CD1c-positive myeloid dendritic cell (primary cell): ENCODE measurements at regions not wholly inside any gene's neighbourhood (a gene's known extent, or its start where the extent isn't known, plus 50 kb on each side); places are given as distances from the start of the nearest gene placed in this dataset.

Experiments used
- DNase-seq: peaks from one replicate; pipeline ENCODE4 v3.0.0-alpha.2; 2016; ENCODE audit errors: extremely low spot score

DNA sequence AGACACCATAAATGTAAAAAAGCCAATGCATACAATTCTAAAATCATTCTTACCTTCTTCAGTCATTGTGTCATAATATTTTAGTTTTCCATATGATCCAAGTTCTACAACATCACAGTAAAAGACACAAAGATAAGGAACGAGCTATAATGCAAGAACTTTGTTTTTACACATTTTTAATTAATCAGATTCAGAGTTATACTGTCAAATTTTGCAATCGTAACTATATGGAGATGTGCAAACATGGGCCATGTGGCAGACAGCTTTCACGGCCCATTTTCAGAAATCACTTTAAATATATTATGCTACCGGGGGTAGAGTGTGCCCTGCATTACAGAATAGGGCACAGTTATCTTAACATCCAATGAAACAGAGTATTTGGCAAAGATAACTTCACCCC, 188.4 kb downstream of the ACER2 start:
- no peak for DNase-seq

DNA sequence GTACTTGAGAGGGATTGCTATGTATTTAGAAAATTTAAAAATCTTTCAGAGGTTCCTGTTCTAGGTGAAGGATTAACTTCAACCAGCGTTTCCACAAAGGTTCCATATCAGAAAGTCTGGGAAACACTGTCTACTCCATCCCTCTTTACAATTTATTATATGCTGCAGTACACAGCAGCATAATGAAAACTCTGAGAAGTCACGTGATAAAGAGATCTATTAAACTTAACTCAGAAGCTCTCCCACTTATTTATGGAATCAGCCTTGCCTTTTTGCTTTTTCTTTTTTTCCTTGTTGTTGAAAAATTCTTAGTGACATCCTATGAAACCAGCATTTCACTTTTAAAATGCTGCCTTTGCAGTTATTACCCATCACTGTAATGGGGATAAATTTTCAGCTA, 186.2 kb downstream of the ACER2 start:
- no peak for DNase-seq

DNA sequence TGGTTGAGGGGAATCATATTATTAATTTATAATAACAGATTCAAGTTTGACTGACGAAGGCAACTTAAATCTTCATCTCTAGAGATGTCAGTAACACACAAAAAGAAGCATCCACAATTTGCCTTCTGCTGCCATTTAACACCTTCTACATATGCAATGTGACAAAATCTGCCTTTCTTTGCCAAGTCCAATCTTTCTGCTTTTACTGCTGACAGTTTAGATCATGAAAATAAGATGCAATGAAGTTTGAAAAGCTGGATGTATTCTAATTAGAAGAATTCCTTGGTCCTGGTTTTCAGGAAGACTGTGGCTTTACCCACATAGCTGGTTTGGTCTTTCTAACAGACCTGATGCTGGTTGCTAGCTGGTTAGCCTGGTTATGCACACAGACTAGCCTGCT, 178.9 kb downstream of the ACER2 start:
- DNase-seq: no peak

DNA sequence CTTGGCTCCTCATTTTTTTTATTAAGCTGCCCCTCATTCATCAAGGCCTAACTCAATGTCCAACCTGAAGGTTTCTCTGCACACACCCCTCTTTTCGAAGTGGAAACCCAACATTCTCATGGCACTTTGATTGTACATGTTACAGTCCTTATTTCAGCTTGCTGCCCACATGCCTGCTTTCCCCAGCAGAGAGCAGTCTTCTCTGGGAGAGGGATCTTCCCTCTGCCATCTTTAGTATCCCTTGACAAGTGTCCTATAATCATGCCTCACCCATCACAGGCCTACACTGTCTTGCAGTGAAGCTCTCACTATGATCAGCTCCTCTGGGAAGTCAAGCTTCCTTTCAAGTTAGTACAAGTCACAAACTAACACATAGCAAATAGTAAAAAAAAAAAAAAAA, 175.1 kb downstream of the ACER2 start:
- DNase-seq: no peak

DNA sequence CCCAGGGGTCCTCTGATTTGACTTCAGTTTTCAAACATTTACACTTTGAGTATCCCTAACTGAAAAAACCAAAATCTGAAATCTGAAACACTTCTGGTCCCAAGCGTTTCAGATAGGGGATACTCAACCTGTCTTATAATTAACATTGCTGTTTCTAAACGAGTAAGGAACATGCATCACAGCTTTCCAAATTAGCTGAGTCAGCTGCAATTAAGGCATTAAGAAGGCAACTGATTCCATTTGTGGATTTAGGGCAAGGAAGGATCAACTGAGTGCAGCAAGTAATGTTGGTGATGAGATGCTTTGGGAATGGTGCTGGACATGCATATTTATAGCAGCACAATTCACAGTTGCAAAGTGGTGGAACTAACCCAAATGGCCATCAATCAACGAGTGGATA, 168.6 kb downstream of the ACER2 start:
- no peak for DNase-seq

DNA sequence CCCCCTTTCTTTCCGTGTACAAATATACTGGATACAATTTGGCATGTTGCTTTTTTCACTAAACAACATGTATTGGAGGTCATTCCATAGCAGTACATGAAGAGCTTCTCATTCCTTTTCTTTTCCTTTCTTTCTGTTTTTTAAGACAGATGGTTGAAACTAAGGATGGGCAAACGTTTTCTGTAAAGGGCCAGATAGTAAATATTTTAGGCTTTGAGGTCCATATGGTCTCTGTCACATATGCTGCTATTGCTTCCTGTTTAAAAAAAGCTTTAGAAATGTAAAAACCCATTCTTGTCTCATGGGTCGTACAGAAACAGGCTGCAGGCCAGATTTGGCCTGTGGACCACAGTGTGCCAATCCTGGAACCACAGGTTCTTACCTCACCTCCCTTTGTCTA, 160.1 kb downstream of the ACER2 start:
- DNase-seq: no peak

DNA sequence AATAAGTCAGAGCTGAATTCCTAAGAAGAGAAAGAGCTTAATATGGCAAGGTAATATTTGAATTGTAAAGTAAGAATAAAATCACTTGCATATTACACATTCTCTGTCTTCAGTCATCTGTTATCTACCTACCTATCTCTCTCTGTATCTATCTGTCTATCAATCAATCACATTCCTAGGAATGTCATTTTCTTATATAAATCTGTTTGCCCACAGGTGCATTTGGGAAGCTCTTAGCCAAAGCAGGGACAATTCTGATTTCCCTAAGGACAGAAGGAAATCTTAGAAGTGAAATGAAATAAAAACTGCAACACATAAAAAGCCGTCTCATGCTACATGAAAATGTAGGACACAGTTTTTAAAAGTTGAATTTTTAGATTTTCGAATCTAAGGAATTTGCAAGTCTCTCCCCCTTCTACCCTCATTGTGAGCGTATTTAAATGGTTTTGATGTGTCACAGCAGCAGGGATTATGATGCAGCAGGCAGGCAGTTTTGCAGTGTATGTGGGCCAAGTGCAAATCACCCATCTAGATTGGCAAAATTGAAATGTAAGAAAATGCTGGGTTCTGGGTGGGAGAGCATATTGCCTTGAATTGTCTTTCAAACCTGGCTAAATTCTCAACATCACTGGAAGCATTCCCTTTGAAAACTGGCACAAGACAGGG, 155.7 kb downstream of the ACER2 start:
- no peak for DNase-seq

DNA sequence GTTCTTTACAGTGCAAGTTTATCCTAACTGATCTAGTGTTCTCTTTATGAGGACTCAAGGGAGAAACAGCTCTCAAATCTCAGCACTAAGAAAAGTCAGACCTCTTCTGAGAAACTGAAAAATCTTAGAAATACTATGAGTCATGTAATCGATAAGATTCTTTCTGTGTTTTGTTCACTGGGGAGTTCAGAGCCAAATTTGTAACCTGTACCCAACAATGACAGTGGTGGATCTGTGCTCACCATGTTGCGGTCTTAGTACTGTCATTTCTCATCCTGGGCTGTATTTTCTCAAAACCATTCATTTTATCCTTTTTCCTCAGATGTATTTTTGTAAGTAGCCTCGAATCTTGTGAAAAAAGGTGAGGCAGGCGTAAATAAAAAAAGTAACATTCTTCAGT, 146.4 kb downstream of the ACER2 start:
- DNase-seq: no peak

DNA sequence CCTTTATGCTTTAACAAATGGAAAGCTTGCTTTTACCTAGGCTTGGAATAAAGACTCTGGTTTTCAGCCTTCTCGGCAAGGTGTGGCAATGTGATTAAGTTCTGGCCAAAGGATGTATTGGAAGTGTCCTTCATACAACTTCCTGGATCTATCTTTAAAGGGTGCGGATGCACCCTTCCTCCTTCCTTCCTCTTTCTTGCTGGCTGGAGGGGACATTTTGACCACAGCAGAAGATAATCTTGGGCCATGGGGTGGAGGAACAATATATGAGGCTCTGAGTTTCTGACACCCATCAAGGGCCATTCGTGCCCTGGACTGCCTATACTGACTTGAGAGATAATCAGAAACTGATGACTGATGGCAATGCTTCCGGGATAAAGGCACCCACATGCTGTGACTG, 145.7 kb downstream of the ACER2 start:
- no peak for DNase-seq

DNA sequence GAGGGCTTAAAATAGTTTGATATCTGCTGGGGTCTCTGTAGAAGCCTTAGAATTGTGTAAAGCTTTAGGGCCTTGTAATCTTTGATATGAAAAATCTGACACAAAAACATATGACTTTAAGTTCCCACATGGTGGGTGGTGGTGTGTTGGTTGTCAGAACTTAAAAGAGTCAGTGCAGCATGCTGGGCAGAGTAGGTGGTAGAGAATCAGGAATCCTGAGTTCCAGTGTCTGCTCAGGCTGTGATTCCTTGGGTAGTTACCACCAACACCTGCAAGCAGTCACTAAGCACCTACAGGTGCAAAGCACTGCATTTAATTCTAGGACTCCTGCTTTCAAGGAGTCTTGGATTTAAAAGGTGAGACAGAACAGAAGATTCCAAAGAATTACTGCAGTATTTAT, 144.6 kb downstream of the ACER2 start:
- no peak for DNase-seq

DNA sequence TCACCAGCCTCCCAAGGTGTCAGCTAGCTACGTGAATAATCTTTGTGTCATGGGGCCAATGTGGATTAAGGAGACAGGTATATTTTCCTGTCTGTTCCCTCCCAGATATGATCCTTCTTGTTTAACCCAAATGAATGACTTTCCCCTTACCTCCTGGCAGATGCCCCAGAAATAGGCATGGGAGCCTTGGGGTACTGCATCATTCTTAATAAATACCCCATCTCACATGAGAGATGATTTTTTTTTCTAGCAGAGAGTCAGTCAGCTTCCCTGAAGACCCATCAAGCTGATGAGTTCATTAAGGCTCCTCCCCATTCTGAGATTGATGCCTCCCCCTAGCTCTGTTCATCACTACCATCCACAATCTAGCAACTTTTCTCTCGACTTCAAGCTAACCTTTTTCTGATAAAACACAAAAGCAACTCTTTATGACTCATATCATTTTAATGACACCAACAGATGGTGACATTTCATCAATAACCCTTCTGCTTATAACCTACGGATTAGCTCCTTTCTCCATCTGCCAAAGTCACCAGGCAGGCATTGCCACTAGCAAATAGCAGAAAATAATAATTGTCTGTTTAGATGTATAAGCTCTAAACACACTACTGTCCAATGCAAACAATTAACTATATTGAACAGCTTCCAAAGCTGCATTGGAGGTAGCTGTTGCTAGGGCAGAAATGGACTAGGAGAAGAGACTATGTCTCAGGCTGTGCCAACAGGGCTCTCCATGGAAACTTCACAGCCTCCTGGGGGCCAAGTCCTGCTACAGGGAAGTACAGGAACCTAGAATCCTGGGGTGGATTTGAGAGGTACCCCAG, 143.7 kb downstream of the ACER2 start:
- no peak for DNase-seq

DNA sequence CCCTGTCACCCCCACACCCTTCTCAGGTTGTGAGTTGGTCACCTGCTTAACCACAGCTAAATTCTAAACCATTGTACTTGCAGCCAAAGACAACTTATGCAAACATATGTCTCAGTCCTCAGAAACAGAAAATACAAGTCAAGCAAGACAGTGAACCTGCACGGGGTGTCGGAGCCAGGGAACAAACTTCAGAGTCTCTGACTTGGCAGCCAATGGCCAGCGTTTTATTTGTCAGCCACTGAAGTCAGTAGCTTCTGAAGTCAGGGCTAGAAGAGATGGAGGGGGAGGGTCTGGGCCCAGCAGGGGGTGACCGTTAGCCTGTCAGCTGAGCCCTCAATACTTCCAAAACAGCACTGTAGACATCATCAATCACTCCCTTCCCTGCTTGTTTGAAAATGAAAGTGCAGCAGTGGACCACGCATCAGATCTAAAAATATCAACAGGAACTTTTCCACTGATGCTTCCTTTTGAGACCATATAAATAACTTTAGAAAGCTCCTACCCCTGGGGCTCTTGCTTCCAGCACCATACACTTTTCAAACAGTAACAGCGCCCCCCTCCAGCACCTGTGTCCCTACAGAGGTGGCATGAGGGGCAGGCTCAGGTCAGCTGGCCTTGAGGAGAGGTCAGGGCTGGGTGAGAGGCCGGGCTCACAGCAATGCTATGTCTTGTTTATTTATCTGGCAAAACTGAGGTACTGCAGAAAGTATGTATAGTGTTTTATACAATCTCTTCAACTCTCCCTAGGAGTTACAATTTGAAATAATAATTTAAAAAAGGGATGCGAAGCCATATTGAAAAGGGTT, 142.5 kb downstream of the ACER2 start:
- no peak for DNase-seq

DNA sequence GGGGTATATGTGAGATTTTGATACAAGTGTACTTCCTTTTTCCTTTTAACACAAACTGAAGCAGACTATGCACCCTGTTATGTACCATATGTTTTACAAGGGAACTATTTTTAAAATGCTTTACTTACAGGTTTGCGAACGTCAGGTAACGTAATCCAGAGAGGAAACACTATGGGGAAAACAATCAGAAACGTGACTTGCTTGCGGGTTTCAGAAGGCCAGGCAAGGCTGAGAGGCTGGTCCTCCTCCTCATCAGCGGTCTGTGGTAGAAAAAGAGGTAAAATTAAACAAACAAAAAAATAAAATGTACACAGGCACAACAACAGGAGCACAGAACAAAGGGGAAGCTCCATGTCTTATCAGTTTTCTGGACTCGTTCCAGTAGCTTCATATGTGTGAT, 141.2 kb downstream of the ACER2 start:
- no peak for DNase-seq

DNA sequence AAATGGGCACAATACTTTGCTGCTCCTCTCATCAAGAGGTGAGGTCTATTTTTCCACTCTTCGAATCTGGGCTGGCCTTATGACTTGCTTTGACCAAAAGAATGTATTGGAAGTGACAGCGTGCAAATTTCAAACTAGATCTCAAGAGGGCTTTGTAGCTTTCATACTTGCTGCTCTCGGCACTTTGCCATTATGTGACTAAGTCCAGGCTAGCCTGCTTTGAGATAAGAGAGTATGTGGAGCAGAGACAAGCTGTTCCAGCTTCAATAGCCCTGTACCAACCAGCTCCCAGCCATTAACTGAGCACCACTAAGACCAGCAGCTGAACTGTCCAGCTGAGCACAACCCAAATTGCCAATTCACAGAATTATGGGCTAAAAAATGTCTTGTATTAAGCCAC, 124.6 kb downstream of the ACER2 start:
- DNase-seq: no peak

DNA sequence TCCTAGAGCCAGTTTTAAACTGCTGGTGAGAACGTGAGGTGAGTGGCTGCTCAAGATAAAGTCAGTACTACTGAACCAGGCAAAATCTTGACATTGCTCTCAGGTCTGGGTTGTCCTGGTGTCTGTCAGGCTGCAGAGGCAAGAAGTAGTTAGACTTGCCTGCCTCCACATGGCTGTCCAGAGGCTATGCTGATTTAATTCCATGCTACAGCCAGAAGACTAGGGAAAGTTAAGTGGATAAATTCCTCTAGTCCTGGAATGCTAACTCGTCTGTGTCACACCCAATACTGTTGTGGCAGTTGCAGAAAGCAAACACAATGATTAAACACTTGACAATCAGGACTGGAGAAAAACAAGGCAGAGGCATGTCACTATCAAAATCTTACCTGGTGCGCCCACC, 118.9 kb downstream of the ACER2 start:
- no peak for DNase-seq

DNA sequence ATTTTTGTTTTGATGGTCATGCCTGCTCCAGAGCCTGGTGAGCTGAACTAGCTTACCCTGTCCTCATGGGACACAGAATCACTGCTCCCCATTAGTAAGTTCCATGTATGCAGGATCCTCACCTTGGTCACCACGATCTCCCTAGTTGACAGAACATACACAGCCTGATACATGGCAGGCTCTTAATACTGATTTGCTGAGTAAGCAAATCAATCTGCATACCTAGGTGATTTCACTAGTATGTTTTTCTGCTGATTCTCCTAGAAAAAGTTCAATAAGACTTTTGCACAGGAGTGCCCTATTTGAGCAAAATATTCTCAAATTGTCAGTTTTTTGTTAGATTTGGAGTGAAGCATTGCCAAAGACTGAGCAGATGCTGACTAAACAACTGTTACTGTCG, 113.7 kb downstream of the ACER2 start:
- DNase-seq: no peak

DNA sequence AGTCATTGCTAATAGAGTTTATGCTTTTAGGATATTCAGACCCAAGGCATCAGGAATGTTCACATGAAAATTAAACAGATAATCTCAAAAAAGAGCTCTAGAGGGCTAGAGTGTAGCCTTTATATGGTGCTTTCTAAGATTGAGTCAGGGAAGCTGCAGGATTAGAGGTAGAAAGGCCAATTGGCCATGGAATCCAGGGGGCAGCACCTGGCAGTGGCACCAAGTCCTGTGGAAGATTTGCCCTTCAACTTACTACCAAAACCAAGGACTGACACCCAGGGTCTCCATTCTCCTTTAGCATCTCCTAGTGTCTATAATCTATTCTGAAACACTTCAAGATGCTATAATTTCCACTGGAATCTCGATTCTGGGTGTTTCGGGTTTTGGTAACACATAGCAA, 112.4 kb downstream of the ACER2 start:
- DNase-seq: no peak

DNA sequence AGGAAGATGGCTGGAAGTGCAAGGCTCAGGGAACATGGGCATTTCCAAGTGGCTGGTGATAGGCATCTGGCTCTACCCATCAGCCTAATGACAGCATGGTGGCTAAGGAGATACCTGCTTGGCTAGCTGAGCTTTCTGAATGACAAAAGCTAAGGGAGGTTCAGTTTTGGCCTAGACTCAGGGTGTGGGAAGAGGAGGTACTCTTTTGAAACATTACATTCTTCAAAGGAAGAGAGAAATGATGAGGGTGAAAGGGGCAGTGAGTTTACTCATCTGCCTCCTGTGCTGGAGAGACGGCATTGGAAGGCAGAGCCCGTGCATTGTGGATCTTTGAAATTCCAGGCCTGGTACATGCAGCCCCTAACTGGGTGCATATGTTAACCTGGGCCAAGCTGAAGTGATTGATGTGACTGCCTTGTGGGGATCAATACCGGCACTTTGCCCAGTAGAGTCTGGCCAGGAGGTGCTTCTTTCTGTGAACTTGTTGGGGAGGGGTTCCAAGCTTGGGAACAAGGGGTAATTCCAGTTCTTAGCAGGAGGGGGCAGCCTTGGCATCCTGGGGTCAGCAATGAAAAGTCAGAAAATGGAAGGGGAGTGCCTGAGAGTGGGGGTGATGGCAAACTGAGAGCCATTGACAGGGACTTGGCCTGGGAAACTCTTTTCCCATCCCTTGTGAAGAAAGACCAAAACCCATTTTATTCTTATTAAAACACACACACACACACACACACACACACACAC, 108.6 kb downstream of the ACER2 start:
- no peak for DNase-seq

DNA sequence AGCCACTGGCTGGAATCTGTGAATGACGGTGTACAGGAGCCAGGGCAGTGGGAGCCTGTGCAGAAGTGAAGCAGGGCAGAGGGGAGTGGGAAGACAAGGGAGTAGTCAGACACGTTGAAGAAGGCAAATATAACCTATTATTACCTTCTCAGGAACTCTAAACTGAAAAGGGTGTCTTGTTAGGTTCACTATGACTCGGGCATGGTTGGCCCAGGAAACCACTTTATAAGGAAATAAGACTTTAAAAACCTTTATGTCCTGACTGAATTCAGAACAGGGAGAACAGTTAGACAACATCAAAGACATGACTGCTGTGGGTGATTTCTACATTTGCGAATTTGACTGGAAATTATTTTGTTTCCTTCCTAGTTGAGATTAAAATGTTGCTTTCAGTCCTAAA, 107.5 kb downstream of the ACER2 start:
- DNase-seq: no peak

DNA sequence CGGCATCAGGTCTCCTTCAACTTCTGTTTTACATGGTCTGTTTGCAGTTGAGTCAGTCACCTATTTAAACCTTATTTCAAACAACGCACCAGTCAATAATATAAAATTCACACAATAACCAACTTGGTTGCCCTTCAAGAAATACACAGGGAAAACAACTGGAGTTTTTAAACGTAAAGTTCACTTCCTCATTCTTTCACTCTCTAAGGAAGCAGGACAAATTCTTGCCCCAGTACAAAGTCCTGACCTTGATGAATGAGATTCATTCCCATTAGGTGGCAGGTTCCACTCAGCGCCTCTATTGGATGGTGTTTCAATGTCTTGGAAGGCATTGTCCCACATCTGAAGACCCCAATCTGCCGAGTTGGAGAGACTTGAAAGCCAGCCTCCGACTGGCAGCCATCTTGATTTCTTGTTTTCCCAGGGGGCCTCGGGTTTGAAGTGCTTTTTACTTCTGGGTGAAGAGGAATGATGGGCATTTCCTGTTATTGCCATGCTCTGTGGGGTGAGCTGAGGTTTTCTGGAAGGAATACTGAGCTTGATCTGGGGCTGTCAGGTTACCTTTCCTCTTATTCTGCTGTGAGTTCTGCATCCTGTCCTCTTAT, 105.0 kb downstream of the ACER2 start:
- no peak for DNase-seq

DNA sequence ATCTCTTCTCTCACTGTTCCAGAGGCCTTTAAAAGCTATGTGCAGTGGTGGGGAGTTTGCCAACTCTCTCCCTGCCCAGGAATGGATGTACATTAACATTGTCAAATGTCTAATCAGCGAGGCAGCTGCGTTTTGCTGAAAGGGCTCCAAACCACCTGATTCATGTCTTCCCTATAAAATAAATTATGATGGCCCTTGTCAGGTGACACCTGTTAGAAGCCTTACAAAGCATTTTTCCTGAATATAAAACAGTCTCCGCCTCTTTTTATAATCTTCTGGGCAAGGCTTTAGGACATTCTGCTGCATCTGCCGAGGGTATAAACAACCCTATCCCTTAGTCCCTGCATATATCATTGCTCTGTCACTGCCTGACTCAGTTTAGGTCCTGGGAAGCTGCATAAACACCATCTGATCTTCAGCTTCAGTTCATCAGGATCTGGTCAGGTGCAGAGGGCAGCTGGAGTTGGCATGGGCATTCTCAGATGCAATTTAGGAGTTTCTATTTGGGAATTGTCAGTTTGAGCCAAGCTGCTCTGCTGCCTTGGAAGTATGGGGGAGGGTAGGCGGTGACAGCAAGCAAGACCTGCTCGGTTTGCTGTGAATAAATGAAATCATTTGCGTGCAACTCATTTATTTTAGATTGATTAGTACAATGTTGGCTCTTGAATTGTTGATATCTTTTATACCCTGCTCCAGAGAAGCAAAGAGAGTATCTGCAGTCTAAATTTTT, 103.5 kb downstream of the ACER2 start:
- no peak for DNase-seq
